HG03196 (cell line): ENCODE measurements at regions not wholly inside any gene's neighbourhood (a gene's known extent, or its start where the extent isn't known, plus 50 kb on each side); places are given as distances from the start of the nearest gene placed in this dataset.
"Not testable (repeated sequence)": the region's sequence is repeated elsewhere in the genome, so short reads cannot be mapped to it uniquely, and the experiment has no call there.

Experiments used
- ATAC-seq: cut with Tn5 transposase; IDR thresholded peaks from one replicate; pipeline ENCODE4 v1.9.1; 2021; ENCODE audit not compliant: unreplicated experiment

DNA sequence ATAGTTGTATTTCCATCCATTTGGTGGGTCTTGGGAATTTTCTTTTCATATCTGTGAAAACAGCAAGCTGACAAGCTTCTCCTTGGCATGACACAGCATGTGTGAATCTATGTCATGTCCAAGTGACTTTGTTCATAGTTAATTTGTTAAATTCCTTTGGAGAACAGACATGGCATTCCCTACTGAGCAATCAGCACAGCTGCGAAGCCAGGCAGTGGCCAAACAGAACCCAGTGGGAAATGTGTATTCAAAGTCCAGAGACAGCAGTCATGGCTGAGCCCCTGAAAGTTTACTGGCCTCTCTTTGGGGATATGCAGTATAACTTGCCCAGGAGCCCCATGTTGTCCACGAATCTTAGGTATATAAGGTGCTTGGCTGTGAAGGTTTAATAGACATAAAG, 474.7 kb downstream of the NKX6-1 start:
- no peak for ATAC-seq

DNA sequence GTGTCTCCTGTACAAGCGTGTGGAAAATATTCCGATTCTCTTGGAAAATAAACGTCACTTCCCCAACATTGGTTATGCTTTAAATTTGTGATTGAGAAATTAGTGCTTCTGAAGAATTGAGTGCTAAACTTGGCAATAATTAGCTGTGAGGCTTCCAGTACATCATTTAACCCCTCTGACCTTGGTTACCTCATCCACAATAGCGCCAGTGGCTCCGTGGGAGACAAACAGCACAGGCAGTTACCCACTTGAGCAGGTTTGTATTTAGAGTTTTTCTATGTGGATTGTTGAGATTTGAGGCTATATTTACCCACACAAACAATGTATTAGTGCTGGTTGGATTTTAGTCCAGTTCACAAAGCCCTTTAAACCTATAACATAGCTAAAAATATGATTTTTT, 476.5 kb downstream of the NKX6-1 start:
- ATAC-seq: no peak

DNA sequence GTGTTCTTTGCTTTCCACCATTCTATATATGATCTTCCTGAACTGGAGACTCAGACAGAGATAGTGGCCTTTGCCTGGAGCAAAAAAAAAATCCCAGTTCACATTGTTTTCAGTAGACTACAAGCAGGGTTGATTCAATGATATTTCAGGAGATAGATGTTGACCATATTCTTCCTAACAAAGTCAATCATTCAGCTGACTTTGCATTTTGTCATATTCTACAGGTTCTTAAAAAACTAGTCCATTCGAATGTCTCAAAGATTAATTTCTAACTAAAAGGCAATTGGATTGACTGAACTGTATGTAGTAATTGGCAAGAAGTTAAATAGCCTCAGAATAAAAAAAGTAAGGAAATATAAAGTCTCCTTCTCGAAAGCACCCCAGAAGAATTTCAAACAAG, 479.5 kb downstream of the NKX6-1 start:
- ATAC-seq: no peak

DNA sequence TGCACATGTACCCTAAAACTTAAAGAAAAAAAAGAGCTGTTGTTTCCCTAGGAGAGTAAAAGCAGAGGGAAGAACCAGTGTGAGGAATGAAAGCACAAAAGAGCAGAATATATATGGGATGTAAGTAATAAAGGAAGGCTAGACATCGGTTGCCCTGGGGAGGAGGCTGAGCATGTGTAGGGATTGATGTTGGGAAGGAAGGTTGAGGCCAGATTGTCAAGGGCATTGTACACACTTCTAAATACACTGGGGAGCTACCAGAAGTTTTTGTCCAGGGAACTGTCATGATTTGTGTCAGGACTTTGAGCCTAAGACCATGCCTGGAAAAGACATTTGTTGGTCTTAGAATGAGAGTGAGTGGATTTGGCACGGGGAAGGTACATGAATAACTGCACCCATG, 467.1 kb downstream of the GPAT3 start:
- no peak for ATAC-seq

DNA sequence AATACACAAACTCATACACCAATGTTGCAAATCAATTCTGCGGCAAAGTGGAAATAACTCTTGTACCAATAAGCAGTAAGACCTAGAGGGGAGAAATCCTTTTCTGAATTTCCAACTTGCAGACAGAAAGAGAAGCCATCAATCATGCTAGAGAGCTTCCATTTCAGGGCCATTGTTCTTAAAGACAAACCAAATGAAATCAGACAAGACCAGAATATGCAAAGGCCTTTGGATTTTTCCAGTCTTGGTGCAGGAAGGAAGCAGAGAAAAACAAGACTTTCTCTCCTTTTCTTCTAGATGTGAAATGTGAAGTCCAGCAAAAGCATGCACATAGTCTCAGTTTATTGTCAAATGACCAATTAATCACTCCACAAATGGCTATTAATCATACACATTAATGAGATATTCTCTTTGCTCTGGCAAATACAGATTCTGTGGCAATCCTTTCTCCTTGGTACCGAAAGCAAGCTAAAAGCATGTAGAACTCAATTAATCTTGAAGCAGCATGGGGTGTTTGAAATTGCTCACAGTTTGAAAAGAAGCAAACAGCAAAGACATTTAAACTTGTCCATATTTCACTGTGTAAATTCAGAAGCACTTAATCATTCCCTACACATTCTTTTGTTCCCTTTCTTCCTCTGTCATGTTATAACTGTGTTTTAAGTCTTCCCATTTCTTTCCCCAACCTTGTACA, 466.1 kb downstream of the GPAT3 start:
- ATAC-seq: no peak

DNA sequence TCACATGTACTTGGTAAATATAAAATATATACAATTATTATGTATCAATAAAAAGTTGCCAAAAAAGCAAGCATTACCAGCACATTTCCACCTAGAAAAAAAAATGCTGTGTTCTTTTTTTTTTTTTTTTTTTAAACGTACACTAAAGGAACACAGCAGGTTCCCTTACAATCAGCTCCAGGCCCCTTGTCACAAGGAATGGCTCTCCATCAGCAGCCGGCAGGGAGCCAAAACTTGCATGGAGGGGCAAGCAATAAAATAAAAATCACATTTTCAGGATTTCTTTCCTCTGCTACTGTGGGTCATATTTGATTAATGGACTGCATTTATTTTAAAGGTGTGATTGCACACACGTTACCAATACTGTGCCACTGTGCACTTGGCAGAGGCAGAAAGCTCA, 460.3 kb downstream of the GPAT3 start:
- ATAC-seq: no peak

DNA sequence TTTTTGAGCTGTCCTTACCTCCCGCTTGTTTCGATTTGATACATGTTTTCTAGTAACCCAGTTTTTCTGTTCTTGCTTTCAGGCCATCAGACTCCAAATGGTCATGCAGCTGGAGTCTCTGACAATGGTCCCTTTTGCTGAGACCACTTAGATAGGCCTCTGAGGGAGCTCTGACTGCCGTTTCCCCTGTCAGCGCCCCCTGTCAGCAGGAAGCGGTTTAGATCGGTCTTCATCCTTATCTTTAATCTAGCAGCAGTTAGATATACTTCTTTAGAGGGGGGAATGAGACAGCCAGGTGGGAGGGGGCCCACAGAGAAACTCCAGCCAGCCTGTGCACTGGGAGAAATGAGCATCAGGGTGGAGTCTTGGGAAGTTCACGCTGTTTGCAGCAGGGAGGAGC, 457.9 kb downstream of the GPAT3 start:
- ATAC-seq: no peak

DNA sequence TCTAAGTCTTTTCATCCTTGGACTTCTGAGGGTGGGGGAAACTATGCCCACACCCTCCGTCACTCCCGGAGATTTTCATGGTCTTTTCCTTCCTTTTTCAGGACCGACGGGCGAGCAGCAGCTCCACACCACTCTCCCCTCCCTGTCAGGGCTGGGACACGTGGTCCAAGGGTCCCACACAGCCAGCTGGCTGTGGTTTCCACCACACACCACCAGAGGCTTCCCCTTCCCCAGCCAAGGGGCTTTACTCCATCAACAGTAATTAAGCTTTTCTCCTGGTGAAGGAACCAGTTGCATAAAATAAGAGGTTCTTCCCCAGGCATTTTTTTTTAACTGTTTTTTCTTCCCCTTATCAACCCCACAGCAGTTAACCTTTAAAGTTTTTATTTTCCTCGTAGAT, 453.9 kb downstream of the GPAT3 start:
- ATAC-seq: no peak

DNA sequence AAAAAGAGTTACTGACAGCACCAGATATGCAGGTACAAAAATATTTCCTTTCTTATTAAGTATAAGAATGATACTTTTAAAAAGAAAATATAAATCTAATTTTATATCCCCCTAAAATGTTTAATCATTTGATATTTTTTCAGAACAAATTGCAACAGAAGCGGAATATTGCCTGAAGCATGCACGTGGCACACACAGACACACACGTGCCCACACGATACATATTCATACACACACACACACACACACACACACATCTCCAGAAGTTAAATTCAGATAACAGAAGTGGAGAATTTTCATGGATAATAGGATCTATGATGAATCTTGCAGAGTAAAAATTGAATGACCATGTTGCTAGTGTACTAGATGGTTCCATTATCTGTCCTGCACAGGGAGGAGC, 445.2 kb downstream of the GPAT3 start:
- ATAC-seq: no peak

DNA sequence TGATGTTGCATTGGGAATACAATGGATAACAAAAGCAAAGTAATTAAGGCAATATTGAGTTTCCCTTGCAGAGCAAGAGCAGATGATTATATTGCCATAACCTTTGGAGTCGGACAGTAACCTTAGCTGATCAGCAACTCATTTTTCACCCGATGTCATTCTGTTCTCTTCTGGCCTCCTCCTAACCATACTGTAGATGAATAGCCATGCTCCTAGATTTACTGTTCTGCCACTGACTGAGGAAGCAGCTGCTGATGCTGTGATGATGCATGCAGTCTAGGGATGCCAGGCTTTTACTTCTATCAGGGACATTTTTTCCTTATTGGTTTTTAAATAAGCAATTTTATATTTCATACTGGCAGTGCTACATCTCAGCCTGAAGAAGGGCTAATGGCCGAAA, 443.9 kb downstream of the GPAT3 start:
- ATAC-seq: no peak

DNA sequence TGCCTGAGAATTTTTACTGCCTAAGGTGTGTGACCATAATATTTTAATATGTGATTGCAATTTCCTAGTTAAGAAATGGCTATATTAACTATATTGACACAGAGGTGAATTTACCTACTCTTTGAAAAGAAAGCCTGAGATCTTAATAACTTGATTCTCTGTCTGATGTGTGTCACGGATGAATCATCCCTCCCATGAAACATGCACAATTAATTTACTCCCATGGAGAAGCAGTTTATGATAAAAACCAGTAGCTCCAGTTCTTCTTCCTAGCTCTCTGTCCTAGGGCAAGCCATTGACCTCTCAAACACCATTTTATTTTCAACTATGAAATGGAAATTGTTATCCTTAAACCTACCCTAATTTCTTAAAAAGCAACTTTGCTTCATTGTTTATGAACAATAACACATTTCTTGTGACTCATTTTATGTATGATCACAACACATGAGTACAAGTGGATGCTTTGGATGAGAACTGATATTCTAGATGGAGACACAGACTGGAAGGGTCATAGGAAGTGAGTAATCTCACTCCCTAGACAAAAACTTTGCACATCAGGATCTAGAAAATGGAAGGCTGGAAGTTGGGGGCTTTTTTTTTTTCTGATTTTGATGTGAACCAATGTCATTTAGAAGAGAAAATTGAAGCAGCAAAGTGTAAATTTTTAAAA, 438.3 kb downstream of the GPAT3 start:
- ATAC-seq: no peak

DNA sequence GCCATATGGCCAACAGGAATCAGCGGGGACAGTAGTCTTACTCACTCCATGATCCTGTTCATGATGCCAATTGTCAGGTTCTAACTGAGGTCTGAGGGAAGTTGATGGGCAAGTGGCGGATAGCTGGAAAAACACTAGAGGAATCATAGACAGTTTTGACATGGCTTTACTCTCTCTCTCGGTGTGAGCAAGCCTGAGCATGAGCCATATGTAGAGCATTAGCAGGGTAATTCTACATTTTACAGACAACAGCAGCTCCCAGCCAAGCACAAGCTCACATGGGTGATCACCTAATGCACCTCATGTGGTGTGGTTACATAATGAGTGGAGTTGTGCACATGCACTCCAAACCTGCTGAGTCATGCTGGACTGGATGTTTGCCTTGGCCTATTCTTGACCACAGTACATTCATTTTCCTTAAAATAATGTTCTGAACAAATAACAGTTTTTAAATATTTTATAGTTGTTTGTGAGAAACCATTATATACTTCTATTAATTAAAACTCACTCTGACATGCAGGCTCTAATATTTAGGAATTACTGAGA, 429.2 kb downstream of the GPAT3 start:
- ATAC-seq: no peak

DNA sequence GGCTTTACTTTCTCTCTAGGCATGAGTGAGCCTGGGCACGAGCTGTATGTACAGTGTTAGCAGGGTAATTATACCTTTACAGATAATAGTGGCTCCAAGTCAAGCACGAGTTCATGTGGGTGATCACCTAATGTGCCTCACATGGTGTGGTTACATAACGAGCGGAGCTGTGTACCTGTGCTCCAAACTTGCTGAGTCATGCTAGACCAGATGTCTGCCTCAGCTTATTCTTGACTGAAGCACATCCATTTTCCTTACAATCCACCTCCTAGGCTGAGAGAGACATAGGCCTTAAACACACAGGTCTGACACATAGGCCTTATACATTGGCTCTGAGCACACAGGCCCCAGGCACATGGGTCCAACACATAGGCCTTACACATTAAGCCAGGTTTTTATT, 426.6 kb downstream of the GPAT3 start:
- no peak for ATAC-seq

DNA sequence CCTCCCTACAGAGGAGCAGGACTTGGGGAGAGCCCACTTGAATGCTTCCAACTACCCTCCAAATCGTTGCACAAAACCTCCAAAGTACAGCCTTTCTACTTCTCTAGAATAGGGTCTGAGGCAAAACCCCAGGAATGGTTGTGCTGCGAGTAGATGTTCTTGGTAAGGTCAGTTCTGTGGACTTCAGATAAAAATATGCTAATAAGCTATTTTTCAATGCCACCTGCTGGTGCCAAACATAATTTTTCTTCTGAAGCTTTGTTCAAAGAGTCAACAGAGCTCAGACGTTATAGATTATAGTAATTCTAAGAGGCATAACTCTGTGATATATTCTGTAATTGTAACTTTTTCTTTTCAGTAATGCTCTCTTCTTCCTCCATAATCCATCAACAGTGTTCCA, 425.7 kb downstream of the GPAT3 start:
- no peak for ATAC-seq

DNA sequence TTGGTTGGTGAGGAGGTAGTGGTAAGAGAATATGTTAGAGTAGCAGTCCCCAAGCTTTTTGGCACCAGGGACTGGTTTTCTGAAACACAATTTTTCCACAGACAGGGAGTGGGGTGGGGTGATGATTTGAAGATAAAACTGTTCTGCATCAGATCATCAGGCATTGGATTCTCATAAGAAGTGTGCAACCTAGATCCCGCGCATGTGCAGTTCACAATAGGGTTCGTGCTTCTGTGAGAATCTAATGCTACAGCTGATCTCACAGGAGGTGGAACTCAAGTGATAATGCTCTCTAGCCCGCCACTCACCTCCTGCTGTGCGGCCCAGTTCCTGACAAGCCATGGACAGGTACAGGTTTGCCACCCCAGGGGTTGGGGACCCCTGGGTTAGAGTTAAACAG, 423.3 kb downstream of the GPAT3 start:
- ATAC-seq: no peak

DNA sequence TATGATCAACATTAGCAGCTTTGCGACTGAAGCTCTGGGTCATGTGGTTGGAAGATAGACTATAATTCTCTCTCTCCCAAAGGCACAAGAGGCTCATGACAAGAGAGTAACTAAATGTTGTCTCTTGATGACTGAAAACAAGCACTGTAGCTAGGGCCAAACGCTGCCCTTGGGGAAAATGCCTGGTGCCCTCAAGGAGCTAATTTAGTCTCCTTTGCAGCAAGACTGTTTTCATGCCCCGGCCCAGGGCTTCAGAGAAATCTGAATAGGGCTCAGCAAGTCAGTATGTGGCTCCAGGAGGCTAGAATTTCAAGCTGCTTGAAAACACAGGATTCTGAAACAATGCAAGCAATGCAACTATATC, 411.9 kb downstream of the GPAT3 start:
- ATAC-seq: no peak

DNA sequence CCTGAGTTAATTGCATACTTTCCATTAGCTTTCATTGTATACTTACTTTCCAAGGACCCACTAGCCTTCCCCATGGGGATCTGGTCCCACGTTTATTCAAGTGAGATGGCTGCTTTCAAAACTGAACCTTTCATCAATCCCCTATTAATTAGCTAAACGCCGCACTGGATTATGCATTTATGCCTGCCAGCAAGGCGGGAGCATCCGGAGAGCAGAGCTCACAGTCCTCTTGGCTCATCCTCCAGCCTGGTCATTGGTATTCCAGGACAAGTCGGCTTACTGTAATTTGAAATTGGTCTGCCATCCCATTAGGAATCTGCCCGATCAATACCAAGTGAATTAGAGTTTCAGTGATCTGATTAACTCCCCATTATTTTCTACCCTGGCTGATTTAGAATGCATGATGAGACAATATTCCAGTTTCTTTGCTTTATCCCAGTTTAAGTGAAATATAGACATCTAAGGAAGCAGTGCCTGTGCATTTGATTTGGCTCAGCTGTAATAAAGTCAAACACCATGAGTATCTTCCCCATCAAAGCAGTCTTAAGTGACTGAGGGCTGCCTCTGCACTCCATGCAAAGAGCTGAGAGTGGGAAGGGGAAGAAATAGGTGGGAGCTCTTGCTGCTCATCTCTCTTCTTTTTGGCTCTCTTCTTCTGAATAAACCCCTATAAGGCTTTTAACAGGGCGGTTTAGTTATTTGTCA, 411.4 kb downstream of the GPAT3 start:
- ATAC-seq: no peak

DNA sequence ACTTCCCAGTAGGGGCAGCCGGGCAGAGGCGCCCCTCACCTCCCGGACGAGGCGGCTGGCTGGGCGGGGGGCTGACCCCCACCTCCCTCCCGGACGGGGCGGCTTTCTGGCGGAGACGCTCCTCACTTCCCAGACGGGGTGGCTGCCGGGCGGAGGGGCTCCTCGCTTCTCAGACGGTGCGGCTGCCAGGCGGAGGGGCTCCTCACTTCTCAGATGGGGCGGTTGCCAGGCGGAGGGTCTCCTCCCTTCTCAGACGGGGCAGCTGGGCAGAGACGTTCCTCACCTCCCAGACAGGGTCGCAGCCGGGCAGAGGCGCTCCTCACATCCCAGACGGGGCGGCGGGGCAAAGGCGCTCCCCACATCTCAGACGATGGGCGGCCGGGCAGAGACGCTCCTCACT, 407.8 kb downstream of the GPAT3 start:
- ATAC-seq: not testable (repeated sequence)

DNA sequence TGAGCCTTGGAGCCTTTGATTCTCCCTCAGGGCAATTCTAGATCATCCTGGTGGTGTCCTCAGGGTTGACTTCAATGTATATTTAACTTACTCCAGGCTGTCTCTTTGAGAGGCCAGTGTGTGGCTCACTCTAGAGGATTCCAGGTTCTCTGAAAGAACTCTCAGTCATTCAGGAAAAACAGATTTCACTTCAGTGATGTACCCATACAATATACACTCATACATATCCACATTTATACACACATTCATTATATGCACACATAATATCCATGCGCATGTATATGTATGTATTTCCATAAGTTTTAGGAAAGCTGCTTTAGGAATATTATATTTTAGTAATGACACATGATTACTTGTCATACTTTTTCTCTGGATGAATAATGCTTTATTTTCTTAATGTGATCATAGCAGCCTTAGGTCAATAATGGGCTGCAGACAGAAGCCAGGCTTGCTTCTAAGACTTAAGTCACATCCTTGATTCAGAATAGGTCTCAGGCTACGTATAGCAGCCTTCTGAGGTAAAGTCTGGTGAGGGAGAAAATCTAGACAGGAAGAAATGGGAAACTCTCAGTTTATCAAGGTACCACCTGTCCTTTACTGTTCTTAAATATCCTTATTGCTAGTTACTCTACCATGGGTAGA, 397.0 kb downstream of the GPAT3 start:
- ATAC-seq: no peak

DNA sequence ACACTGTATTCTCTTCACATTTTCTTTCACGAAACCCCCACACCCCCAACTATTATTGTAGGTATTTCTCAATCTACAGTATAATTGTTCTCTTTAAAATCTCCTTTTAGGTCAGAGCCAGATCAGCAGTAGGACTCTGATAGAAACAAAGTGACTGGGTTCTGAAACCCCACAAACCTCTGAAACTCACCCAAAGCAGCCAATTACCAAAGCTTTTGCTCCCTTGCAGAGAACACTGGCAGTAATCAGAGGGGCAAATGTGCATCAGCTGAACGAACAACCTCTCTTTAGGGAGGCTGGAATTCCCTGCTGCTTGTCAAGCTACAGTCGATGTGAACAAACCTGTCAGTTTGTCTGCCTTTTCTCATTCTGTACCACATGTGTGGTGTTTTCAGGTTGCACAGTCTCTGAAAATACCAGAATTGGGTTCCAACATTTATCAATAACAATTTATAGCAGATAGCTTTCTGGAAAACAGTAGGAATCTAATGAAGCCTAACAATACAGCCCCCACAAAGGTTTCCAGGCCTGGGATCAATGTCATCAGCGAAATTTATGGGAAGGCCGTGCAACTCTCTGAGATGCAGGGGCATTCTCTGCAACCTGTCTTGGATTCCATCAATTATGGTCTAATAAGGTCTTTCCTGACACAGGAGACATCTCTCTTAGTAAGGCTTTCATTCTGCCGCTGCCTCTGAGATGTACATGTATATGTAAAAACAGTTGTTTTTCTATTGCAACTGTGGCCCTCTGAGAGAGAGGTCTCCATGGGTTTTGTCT, 395.9 kb downstream of the GPAT3 start:
- ATAC-seq: no peak

DNA sequence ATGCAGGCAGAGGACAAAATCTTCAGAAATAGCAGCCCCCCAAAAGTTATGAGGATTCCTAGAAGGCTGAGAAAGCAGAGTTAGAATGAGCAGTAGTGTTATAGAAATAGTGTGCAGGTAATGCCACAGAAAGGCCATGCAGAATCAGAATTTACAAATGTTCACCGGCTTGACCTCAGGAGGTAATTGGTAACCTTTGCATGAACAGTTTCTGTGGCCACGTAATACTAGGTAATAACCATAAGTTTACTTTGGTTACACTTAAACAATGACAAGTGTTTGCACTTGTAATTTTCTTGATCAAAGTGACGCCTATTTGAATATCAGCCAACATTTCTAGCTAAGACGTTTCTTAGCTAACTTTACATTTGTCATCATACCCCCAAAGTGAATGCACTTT, 393.6 kb downstream of the GPAT3 start:
- no peak for ATAC-seq
